NCI-H1417 treated with DMSO at 0.1 percent for 48 hours (cell line): ENCODE measurements at regions not wholly inside any gene's neighbourhood (a gene's known extent, or its start where the extent isn't known, plus 50 kb on each side); places are given as distances from the start of the nearest gene placed in this dataset.
"Not testable (repeated sequence)": the region's sequence is repeated elsewhere in the genome, so short reads cannot be mapped to it uniquely, and the experiment has no call there.

Experiments
- DNase-seq: peaks from one replicate; lab custom pipeline; 2025; lab: John Stamatoyannopoulos, UW

GRCh38 chr11:128161436-128161835 lies 425.9 kb downstream of the ETS1 start:
- DNase-seq = no peak

GRCh38 chr11:128158860-128159259 lies 428.5 kb downstream of the ETS1 start:
- no peak for DNase-seq

GRCh38 chr11:128157423-128158298 lies 429.7 kb downstream of the ETS1 start:
- DNase-seq = peak; percentile 33

- DNase-seq = no peak
Observed at GRCh38 chr11:128156486-128156885, 430.9 kb downstream of the ETS1 start.

- DNase-seq = no peak
Observed at GRCh38 chr11:128155590-128155989, 431.8 kb downstream of the ETS1 start.

GRCh38 chr11:128153697-128154048 lies 433.7 kb downstream of the ETS1 start:
- no peak for DNase-seq

- no peak for DNase-seq
Observed at GRCh38 chr11:128152796-128153696, 434.3 kb downstream of the ETS1 start.

- DNase-seq = no peak
Observed at GRCh38 chr11:128151780-128152179, 435.6 kb downstream of the ETS1 start.

- no peak for DNase-seq
Observed at GRCh38 chr11:128151338-128151737, 436.0 kb downstream of the ETS1 start.

- no peak for DNase-seq
Observed at GRCh38 chr11:128148208-128148607, 439.1 kb downstream of the ETS1 start.

GRCh38 chr11:128146926-128147605 lies 440.3 kb downstream of the ETS1 start:
- no peak for DNase-seq

GRCh38 chr11:128140293-128140692 lies 447.1 kb downstream of the ETS1 start:
- DNase-seq = not testable (repeated sequence)

GRCh38 chr11:128135451-128135850 lies 451.9 kb downstream of the ETS1 start:
- DNase-seq = no peak

GRCh38 chr11:128133501-128133900 lies 453.9 kb downstream of the ETS1 start:
- no peak for DNase-seq

- DNase-seq = no peak
Observed at GRCh38 chr11:128130052-128130451, 457.3 kb downstream of the ETS1 start.

- DNase-seq = no peak
Observed at GRCh38 chr11:128125723-128126122, 461.6 kb downstream of the ETS1 start.

GRCh38 chr11:128116885-128117284 lies 470.5 kb downstream of the ETS1 start:
- DNase-seq = no peak

- DNase-seq = no peak
Observed at GRCh38 chr11:128116447-128116846, 470.9 kb downstream of the ETS1 start.

- no peak for DNase-seq
Observed at GRCh38 chr11:128105950-128106349, 481.4 kb downstream of the ETS1 start.

- DNase-seq = no peak
Observed at GRCh38 chr11:128105511-128105910, 481.8 kb downstream of the ETS1 start.

GRCh38 chr11:128103278-128103873 lies 484.0 kb downstream of the ETS1 start:
- DNase-seq = no peak

- DNase-seq = no peak
Observed at GRCh38 chr11:128098781-128099180, 488.6 kb downstream of the ETS1 start.
